HG03025 (cell line): ENCODE measurements at regions not wholly inside any gene's neighbourhood (a gene's known extent, or its start where the extent isn't known, plus 50 kb on each side); places are given as distances from the start of the nearest gene placed in this dataset.
"Not testable (repeated sequence)": the region's sequence is repeated elsewhere in the genome, so short reads cannot be mapped to it uniquely, and the experiment has no call there.

Experiments used
- ATAC-seq: cut with Tn5 transposase; IDR thresholded peaks from one replicate; pipeline ENCODE4 v1.9.1; 2021; ENCODE audit warnings: mild to moderate bottlenecking, moderate library complexity; ENCODE audit not compliant: unreplicated experiment, low FRiP score

GRCh38 chr21:18117176-18117575 is 127.5 kb upstream of the CHODL start:
- ATAC-seq: no peak

- ATAC-seq: no peak
These were observed 129.8 kb upstream of the CHODL start for GRCh38 chr21:18114810-18115209.

- ATAC-seq: no peak
These were observed 139.8 kb upstream of the CHODL start for GRCh38 chr21:18104802-18105201.

GRCh38 chr21:18096413-18096812 is 148.2 kb upstream of the CHODL start:
- ATAC-seq: not testable (repeated sequence)

- ATAC-seq: no peak
These were observed 154.8 kb upstream of the CHODL start for GRCh38 chr21:18089786-18090185.

GRCh38 chr21:18070392-18070791 is 174.2 kb upstream of the CHODL start:
- no peak for ATAC-seq

GRCh38 chr21:18069875-18070274 is 174.8 kb upstream of the CHODL start:
- ATAC-seq: no peak

- no peak for ATAC-seq
These were observed 184.2 kb upstream of the CHODL start for GRCh38 chr21:18060402-18060801.

- no peak for ATAC-seq
These were observed 185.8 kb upstream of the CHODL start for GRCh38 chr21:18058731-18059398.

- ATAC-seq: no peak
These were observed 191.5 kb upstream of the CHODL start for GRCh38 chr21:18053151-18053550.

- no peak for ATAC-seq
These were observed 195.2 kb upstream of the CHODL start for GRCh38 chr21:18049461-18049860.

- ATAC-seq: no peak
These were observed 203.6 kb upstream of the CHODL start for GRCh38 chr21:18041012-18041411.

GRCh38 chr21:18030248-18030647 is 211.1 kb upstream of the C21orf91 start:
- no peak for ATAC-seq

GRCh38 chr21:18026359-18026758 is 207.2 kb upstream of the C21orf91 start:
- ATAC-seq: no peak

GRCh38 chr21:18023711-18024110 is 204.6 kb upstream of the C21orf91 start:
- ATAC-seq: no peak

- ATAC-seq: no peak
These were observed 204.0 kb upstream of the C21orf91 start for GRCh38 chr21:18023157-18023556.

- ATAC-seq: no peak
These were observed 188.0 kb upstream of the C21orf91 start for GRCh38 chr21:18007121-18007520.

GRCh38 chr21:18006691-18007090 is 187.5 kb upstream of the C21orf91 start:
- ATAC-seq: no peak

- ATAC-seq: no peak
These were observed 183.2 kb upstream of the C21orf91 start for GRCh38 chr21:18002393-18002792.

GRCh38 chr21:18000981-18001686 is 182.0 kb upstream of the C21orf91 start:
- ATAC-seq: no peak

- not testable (repeated sequence) for ATAC-seq
These were observed 179.4 kb upstream of the C21orf91 start for GRCh38 chr21:17998599-17998998.

GRCh38 chr21:17989780-17990179 is 170.6 kb upstream of the C21orf91 start:
- ATAC-seq: no peak
